Upper lobe of left lung (tissue), 4 donors: ENCODE measurements at regions not wholly inside any gene's neighbourhood (a gene's known extent, or its start where the extent isn't known, plus 50 kb on each side); places are given as distances from the start of the nearest gene placed in this dataset.

Experiments
- POLR2A ChIP-seq, 4 donors: fragments of 450-650 bp; IDR thresholded peaks; one replicate each; pipeline ENCODE4 v1.5.1; 2016 to 2017; ENCODE audit warnings: antibody characterized with exemption in 4 of 4, mild to moderate bottlenecking in 2 of 4
- POLR2AphosphoS5 ChIP-seq, 2 donors: sonication (generic); formaldehyde crosslinking; IDR thresholded peaks; one replicate each; pipeline ENCODE4 v1.5.1; 2017; ENCODE audit warnings: antibody characterized with exemption in 2 of 2
- TF ChIP-seq, protein P1 (sequence below), 6 experiments: fragments of 450-650 bp in 4 of 6; fragments of 200-600 bp in 2 of 6; sonication (generic) in 2 of 6; IDR thresholded peaks; one replicate each; pipeline ENCODE4 v1.5.1; 2016 to 2019; ENCODE audit warnings: antibody characterized with exemption in 6 of 6

DNA sequence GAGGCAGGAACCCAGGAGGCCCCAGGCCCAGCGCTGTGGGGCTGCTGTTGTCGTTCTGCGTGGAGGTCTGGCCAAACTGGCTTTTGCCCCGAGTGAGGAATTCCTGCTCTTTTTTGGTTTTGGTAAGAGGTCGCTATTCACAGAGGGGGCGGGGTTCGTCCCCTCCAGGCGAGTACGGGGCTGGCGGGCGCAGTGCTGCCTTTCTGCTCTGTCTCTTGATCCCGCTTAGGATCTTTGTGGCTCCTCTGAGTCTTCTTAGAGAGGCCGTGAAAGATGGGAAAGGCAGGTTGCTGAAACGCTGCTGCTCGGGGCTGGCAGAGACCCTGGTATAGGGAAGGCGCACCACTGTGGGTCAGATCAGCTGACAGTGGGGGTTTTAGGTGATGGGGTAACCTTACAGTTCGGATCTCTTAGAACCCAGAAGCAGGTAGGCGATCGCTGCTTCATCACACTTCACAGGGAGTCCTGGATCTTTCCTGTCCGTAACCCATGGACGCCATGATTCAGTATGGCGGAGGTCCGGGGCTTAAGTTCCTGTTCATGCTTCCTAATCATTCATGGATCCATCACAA lies 136.7 kb downstream of the KIF20B start:
- TF ChIP-seq, protein P1, sequence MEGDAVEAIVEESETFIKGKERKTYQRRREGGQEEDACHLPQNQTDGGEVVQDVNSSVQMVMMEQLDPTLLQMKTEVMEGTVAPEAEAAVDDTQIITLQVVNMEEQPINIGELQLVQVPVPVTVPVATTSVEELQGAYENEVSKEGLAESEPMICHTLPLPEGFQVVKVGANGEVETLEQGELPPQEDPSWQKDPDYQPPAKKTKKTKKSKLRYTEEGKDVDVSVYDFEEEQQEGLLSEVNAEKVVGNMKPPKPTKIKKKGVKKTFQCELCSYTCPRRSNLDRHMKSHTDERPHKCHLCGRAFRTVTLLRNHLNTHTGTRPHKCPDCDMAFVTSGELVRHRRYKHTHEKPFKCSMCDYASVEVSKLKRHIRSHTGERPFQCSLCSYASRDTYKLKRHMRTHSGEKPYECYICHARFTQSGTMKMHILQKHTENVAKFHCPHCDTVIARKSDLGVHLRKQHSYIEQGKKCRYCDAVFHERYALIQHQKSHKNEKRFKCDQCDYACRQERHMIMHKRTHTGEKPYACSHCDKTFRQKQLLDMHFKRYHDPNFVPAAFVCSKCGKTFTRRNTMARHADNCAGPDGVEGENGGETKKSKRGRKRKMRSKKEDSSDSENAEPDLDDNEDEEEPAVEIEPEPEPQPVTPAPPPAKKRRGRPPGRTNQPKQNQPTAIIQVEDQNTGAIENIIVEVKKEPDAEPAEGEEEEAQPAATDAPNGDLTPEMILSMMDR (IDR thresholded peaks at IDR 0.05), result no peak
- no peak for TF ChIP-seq POLR2A (IDR thresholded peaks at IDR 0.05)
- TF ChIP-seq POLR2AphosphoS5 (IDR thresholded peaks at IDR 0.05), result no peak
